Breast epithelium (tissue), 3 donors: ENCODE measurements at regions not wholly inside any gene's neighbourhood (a gene's known extent, or its start where the extent isn't known, plus 50 kb on each side); places are given as distances from the start of the nearest gene placed in this dataset.

Experiments
- POLR2AphosphoS5 ChIP-seq, 3 donors: sonication (generic); formaldehyde crosslinking; IDR thresholded peaks; one replicate each; pipeline ENCODE4 v1.6.1; 2017; ENCODE audit warnings: antibody characterized with exemption in 3 of 3
- TF ChIP-seq, protein P1 (sequence below), 3 donors: fragments of 450-650 bp; IDR thresholded peaks; one replicate each; pipeline ENCODE4 v1.5.1; 2016 to 2017; ENCODE audit warnings: antibody characterized with exemption in 3 of 3, mild to moderate bottlenecking in 3 of 3, moderate library complexity in 3 of 3

GRCh38 chr10:44035474-44036197 lies 349.3 kb downstream of the CXCL12 start:
- TF ChIP-seq, protein P1, sequence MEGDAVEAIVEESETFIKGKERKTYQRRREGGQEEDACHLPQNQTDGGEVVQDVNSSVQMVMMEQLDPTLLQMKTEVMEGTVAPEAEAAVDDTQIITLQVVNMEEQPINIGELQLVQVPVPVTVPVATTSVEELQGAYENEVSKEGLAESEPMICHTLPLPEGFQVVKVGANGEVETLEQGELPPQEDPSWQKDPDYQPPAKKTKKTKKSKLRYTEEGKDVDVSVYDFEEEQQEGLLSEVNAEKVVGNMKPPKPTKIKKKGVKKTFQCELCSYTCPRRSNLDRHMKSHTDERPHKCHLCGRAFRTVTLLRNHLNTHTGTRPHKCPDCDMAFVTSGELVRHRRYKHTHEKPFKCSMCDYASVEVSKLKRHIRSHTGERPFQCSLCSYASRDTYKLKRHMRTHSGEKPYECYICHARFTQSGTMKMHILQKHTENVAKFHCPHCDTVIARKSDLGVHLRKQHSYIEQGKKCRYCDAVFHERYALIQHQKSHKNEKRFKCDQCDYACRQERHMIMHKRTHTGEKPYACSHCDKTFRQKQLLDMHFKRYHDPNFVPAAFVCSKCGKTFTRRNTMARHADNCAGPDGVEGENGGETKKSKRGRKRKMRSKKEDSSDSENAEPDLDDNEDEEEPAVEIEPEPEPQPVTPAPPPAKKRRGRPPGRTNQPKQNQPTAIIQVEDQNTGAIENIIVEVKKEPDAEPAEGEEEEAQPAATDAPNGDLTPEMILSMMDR (IDR thresholded peaks at IDR 0.05) = no peak
- TF ChIP-seq POLR2AphosphoS5 (IDR thresholded peaks at IDR 0.05) = no peak
